ENCODE measurements at regions not wholly inside any gene's neighbourhood (a gene's known extent, or its start where the extent isn't known, plus 50 kb on each side); places are given as distances from the start of the nearest gene placed in this dataset.

- H3K4me3 ChIP-seq: no peak overlapping the region
- no peaks in the 10 kb centered on the region for H3K36me3 ChIP-seq (ENCODE audit: control insufficient read depth in 4 of 4, insufficient read depth in 4 of 4, low read length in 4 of 4)
- no peak for DNase-seq
- no peak overlapping the region for H3K27ac ChIP-seq (ENCODE audit: low read depth in 1 of 2, low read length in 1 of 2)
- peaks cover 0 to 4% (median 0%) of the 10 kb centered on the region in 5 donors for H3K4me1 ChIP-seq (ENCODE audit: control insufficient read depth in 5 of 5, insufficient read depth in 5 of 5, low read length in 5 of 5)
- no peak for ATAC-seq (ENCODE audit: insufficient read depth, low FRiP score)
- no peak for TF ChIP-seq CTCF (IDR thresholded peaks at IDR 0.05; ENCODE audit: control extremely low read depth, extremely low read depth)
- 80 to 95% methylated on average over 5 of the region's 5 CpGs for WGBS, 2 donors
- no peak overlapping the region for H3K9ac ChIP-seq (ENCODE audit: insufficient read depth in 1 of 2, low read length in 2 of 2)
- peaks cover 0 to 7% (median 0%) of the 10 kb centered on the region in 4 donors for H3K9me3 ChIP-seq (ENCODE audit: control insufficient read depth in 4 of 4, insufficient read depth in 3 of 4, low read length in 3 of 4)
- peaks cover 0 to 4% (median 3%) of the 10 kb centered on the region in 3 donors for H3K27me3 ChIP-seq (ENCODE audit: control insufficient read depth in 3 of 3, insufficient read depth in 3 of 3, low read length in 2 of 3)
These were observed 623.6 kb downstream of the AACS start for GRCh38 chr12:125688881-125689280.

GRCh38 chr12:125689576-125690410 lies 624.6 kb downstream of the AACS start:
- TF ChIP-seq CTCF (IDR thresholded peaks at IDR 0.05; ENCODE audit: control extremely low read depth, extremely low read depth): no peak
- 68 to 71% methylated on average over 18 of the region's 18 CpGs for WGBS, 2 donors
- no peak overlapping the region for H3K27ac ChIP-seq (ENCODE audit: low read depth in 1 of 2, low read length in 1 of 2)
- ATAC-seq (ENCODE audit: insufficient read depth, low FRiP score) (no peak), DNase-seq (no peak)
- H3K9ac ChIP-seq (ENCODE audit: insufficient read depth in 1 of 2, low read length in 2 of 2): no peak overlapping the region
- H3K4me1 ChIP-seq (ENCODE audit: control insufficient read depth in 5 of 5, insufficient read depth in 5 of 5, low read length in 5 of 5): peaks cover 0 to 4% (median 0%) of the 10 kb centered on the region in 5 donors
- H3K4me3 ChIP-seq: no peak overlapping the region
- no peaks in the 10 kb centered on the region for H3K36me3 ChIP-seq (ENCODE audit: control insufficient read depth in 4 of 4, insufficient read depth in 4 of 4, low read length in 4 of 4)
- H3K9me3 ChIP-seq (ENCODE audit: control insufficient read depth in 4 of 4, insufficient read depth in 3 of 4, low read length in 3 of 4): peaks cover 0 to 7% (median 0%) of the 10 kb centered on the region in 4 donors
- no peaks in the 10 kb centered on the region for H3K27me3 ChIP-seq (ENCODE audit: control insufficient read depth in 3 of 3, insufficient read depth in 3 of 3, low read length in 2 of 3)

- no peak for DNase-seq
- H3K9ac ChIP-seq (ENCODE audit: insufficient read depth in 1 of 2, low read length in 2 of 2): no peak overlapping the region
- H3K9me3 ChIP-seq (ENCODE audit: control insufficient read depth in 4 of 4, insufficient read depth in 3 of 4, low read length in 3 of 4): peaks cover 0 to 4% (median 0%) of the 10 kb centered on the region in 4 donors
- H3K36me3 ChIP-seq (ENCODE audit: control insufficient read depth in 4 of 4, insufficient read depth in 4 of 4, low read length in 4 of 4): no peaks in the 10 kb centered on the region
- no peak overlapping the region for H3K27ac ChIP-seq (ENCODE audit: low read depth in 1 of 2, low read length in 1 of 2)
- H3K4me1 ChIP-seq (ENCODE audit: control insufficient read depth in 5 of 5, insufficient read depth in 5 of 5, low read length in 5 of 5): peaks cover 0 to 5% (median 0%) of the 10 kb centered on the region in 5 donors
- 76 to 79% methylated on average over 9 of the region's 9 CpGs for WGBS, 2 donors
- no peaks in the 10 kb centered on the region for H3K27me3 ChIP-seq (ENCODE audit: control insufficient read depth in 3 of 3, insufficient read depth in 3 of 3, low read length in 2 of 3)
- ATAC-seq (ENCODE audit: insufficient read depth, low FRiP score): no peak
- TF ChIP-seq CTCF (IDR thresholded peaks at IDR 0.05; ENCODE audit: control extremely low read depth, extremely low read depth): no peak
- H3K4me3 ChIP-seq: no peak overlapping the region
These were observed 625.6 kb downstream of the AACS start for GRCh38 chr12:125690841-125691240.
